Smooth muscle cell (in vitro differentiated cells): ENCODE measurements at regions not wholly inside any gene's neighbourhood (a gene's known extent, or its start where the extent isn't known, plus 50 kb on each side); places are given as distances from the start of the nearest gene placed in this dataset.

Experiments
- DNase-seq: peaks from one replicate; lab custom pipeline; 2025; ENCODE audit not compliant: unreplicated experiment; lab: John Stamatoyannopoulos, UW
- H2AFZ ChIP-seq: fragments of 200-600 bp; sonication (generic); 2 replicates; pipeline ENCODE4 v1.6.0; 2016; ENCODE audit warnings: antibody characterized with exemption, low read depth, mild to moderate bottlenecking
- H3F3A ChIP-seq: fragments of 200-600 bp; sonication (generic); 2 replicates; pipeline ENCODE4 v1.6.0; 2017; ENCODE audit warnings: antibody characterized with exemption, low read depth
- H3K27ac ChIP-seq: fragments of 200-600 bp; sonication (generic); 2 replicates; pipeline ENCODE4 v1.5.1; 2016; ENCODE audit warnings: low read depth, mild to moderate bottlenecking
- H3K27me3 ChIP-seq: fragments of 200-600 bp; sonication (generic); 2 replicates; pipeline ENCODE4 v1.6.1; 2016; ENCODE audit warnings: low read depth, mild to moderate bottlenecking
- H3K36me3 ChIP-seq: fragments of 200-600 bp; sonication (generic); 2 replicates; pipeline ENCODE4 v1.5.1; 2016; ENCODE audit warnings: low read depth
- H3K4me1 ChIP-seq: fragments of 200-600 bp; sonication (generic); 2 replicates; pipeline ENCODE4 v1.5.1; 2016; ENCODE audit warnings: low read depth
- H3K4me2 ChIP-seq: fragments of 200-600 bp; sonication (generic); 2 replicates; pipeline ENCODE4 v1.6.0; 2016; ENCODE audit warnings: mild to moderate bottlenecking
- H3K4me3 ChIP-seq: fragments of 200-600 bp; sonication (generic); 2 replicates; pipeline ENCODE4 v1.5.1; 2016; ENCODE audit warnings: mild to moderate bottlenecking
- H3K79me2 ChIP-seq: fragments of 200-600 bp; sonication (generic); 2 replicates; pipeline ENCODE4 v1.6.0; 2016; ENCODE audit warnings: low read depth, mild to moderate bottlenecking
- H3K9ac ChIP-seq: fragments of 200-600 bp; sonication (generic); 2 replicates; pipeline ENCODE4 v1.6.0; 2016; ENCODE audit warnings: low read depth
- H3K9me3 ChIP-seq: fragments of 200-600 bp; sonication (generic); replicated peaks from 2 replicates; pipeline ENCODE4 v1.5.1; 2016; ENCODE audit warnings: low read depth
- H4K20me1 ChIP-seq: fragments of 200-600 bp; sonication (generic); 2 replicates; pipeline ENCODE4 v1.6.0; 2016; ENCODE audit warnings: low read depth
- WGBS: methylation state at CpG from one replicate; pipeline ENCODE4 v1.1.7; 2016; ENCODE audit warnings: low lambda C conversion rate; 5-methylcytosine and 5-hydroxymethylcytosine counted together
- TF ChIP-seq, protein P1 (sequence below): fragments of 200-600 bp; sonication (generic); IDR thresholded peaks from 2 replicates; pipeline ENCODE4 v1.5.1; 2017; ENCODE audit warnings: borderline replicate concordance, mild to moderate bottlenecking, antibody characterized with exemption; ENCODE audit not compliant: insufficient read depth, poor library complexity, severe bottlenecking

DNA sequence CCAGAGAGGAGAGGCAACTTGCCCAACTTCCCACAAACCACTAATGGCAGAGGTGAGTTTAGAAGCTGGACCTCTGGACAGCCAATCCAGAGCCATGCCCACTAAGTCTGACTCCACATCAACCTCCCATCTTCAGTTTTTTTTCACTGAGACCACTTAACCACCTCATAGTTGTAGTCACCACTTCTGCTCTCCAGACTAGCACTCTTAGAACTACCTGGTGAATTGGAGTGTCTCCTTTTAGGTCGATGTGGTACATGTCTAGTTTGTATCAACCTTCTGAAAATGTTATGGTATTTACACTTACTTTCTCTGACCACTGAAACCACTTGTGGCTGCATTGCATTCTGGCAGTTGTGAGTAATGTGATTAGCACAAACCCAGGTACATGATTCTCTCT, 743.6 kb upstream of the FANCL start:
- H3K36me3 ChIP-seq = no peaks in the 10 kb centered on the region
- H3K27ac ChIP-seq = no peak overlapping the region
- no peaks in the 10 kb centered on the region for H3K79me2 ChIP-seq
- H2AFZ ChIP-seq = no peak overlapping the region
- WGBS = 30% methylated on average over 1 of the region's 1 CpG
- no peaks in the 10 kb centered on the region for H3K9me3 ChIP-seq
- H3K9ac ChIP-seq = no peak overlapping the region
- no peak overlapping the region for H3K4me2 ChIP-seq
- H3K4me3 ChIP-seq = no peak overlapping the region
- no peaks in the 10 kb centered on the region for H3F3A ChIP-seq
- no peaks in the 10 kb centered on the region for H4K20me1 ChIP-seq
- no peak for DNase-seq
- no peaks in the 10 kb centered on the region for H3K27me3 ChIP-seq
- TF ChIP-seq, protein P1, sequence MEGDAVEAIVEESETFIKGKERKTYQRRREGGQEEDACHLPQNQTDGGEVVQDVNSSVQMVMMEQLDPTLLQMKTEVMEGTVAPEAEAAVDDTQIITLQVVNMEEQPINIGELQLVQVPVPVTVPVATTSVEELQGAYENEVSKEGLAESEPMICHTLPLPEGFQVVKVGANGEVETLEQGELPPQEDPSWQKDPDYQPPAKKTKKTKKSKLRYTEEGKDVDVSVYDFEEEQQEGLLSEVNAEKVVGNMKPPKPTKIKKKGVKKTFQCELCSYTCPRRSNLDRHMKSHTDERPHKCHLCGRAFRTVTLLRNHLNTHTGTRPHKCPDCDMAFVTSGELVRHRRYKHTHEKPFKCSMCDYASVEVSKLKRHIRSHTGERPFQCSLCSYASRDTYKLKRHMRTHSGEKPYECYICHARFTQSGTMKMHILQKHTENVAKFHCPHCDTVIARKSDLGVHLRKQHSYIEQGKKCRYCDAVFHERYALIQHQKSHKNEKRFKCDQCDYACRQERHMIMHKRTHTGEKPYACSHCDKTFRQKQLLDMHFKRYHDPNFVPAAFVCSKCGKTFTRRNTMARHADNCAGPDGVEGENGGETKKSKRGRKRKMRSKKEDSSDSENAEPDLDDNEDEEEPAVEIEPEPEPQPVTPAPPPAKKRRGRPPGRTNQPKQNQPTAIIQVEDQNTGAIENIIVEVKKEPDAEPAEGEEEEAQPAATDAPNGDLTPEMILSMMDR = no peak
- no peaks in the 10 kb centered on the region for H3K4me1 ChIP-seq

DNA sequence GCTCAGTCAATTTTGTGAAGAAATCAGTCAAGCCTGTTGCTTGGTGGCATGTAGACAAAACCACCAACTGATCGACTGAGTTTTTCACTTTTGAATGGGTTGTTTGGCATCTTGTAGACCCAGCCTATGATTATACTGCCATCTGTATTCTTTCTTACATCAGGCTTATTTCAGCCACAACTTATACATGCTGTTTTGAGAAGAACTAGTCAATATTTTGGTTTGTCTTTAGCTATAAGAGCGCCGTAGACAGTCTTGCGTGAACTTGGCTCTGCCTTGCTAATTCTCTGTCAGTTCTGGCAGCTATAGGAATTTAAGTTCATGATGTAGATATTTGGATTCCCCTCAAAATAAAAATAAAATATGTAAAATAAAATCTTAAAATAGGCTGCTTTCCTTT, 742.0 kb upstream of the FANCL start:
- H3F3A ChIP-seq = no peaks in the 10 kb centered on the region
- no peaks in the 10 kb centered on the region for H3K36me3 ChIP-seq
- H3K79me2 ChIP-seq = no peaks in the 10 kb centered on the region
- WGBS = 96% methylated on average over 4 of the region's 4 CpGs
- H2AFZ ChIP-seq = no peak overlapping the region
- no peaks in the 10 kb centered on the region for H3K27me3 ChIP-seq
- H3K4me2 ChIP-seq = no peak overlapping the region
- H3K27ac ChIP-seq = no peak overlapping the region
- H3K4me3 ChIP-seq = no peak overlapping the region
- no peaks in the 10 kb centered on the region for H4K20me1 ChIP-seq
- no peak for DNase-seq
- no peak overlapping the region for H3K9ac ChIP-seq
- H3K4me1 ChIP-seq = no peaks in the 10 kb centered on the region
- H3K9me3 ChIP-seq = no peaks in the 10 kb centered on the region
- TF ChIP-seq, protein P1 = no peak

DNA sequence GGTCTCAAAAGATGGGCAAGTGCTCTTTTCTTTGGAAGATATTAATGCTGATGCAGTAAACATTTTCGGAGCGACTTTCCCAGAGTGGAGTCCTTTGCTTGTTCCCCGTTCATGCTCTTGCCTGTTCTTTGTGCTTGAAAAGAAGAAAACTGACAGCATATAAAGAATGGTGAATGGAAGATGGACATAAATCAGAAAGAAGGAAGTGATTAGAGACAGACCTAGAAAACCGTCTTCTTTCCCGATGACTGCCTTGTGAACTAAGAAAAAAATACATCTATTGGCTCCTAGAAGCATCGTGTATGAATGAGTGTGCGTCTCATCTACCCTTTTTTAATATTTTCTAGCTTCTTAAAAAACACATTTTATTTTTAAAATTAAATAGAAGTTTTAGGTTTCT, 740.1 kb upstream of the FANCL start:
- WGBS = 91% methylated on average over 7 of the region's 7 CpGs
- Histone ChIP-seq H3K9me3 (no peaks in the 10 kb centered on the region), H3K9ac (no peak overlapping the region), H3K27ac (no peak overlapping the region), H2AFZ (no peak overlapping the region), H3K4me1 (no peaks in the 10 kb centered on the region), H4K20me1 (no peaks in the 10 kb centered on the region), H3K36me3 (no peaks in the 10 kb centered on the region), H3K4me2 (no peak overlapping the region), H3K4me3 (no peak overlapping the region), H3F3A (no peaks in the 10 kb centered on the region), H3K27me3 (no peaks in the 10 kb centered on the region), H3K79me2 (no peaks in the 10 kb centered on the region)
- TF ChIP-seq, protein P1 = no peak
- no peak for DNase-seq

DNA sequence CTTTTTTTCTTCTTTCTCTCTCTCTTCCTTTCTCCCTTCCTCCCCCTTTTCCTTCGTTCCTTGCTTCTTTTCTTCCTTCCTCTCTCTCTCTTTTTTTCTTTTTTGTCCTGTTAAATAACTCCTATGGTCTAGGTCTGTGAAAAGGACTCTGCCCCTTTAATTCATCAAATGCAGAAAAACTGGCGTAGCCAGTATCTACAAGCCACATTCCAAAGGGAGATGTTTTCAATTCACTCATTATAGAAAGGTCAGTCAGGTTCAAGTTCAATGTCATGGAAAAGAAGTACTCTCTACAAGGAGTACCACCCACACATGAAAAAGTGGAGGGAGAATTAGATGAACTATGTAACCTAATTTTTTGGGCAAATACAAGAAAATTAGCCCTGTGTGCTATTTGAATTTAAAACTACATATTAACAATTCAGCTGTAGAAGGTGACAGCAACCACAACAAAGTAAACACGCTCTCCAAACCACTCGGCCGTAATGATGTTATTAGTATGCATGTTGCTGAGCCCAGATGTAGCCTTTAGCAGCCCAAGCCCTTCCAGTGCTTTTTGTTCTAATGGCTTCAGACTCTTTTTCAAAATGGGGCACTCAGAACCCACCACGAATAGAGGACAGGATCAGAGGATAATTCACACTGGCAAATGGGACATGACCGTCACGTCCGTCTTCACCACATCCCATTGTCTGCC, 735.4 kb upstream of the FANCL start:
- peak overlapping the region; percentile 28 for H3K4me2 ChIP-seq
- peaks cover 12% of the 10 kb centered on the region for H3K4me1 ChIP-seq
- WGBS = 66% methylated on average over 9 of the region's 9 CpGs
- no peaks in the 10 kb centered on the region for H3K79me2 ChIP-seq
- no peak overlapping the region for H3K27ac ChIP-seq
- no peaks in the 10 kb centered on the region for H3K27me3 ChIP-seq
- no peaks in the 10 kb centered on the region for H3K36me3 ChIP-seq
- no peaks in the 10 kb centered on the region for H3K9me3 ChIP-seq
- no peak overlapping the region for H3K4me3 ChIP-seq
- TF ChIP-seq, protein P1 = no peak
- no peak for DNase-seq
- H3K9ac ChIP-seq = no peak overlapping the region
- no peaks in the 10 kb centered on the region for H4K20me1 ChIP-seq
- no peaks in the 10 kb centered on the region for H3F3A ChIP-seq
- H2AFZ ChIP-seq = no peak overlapping the region
